ENCODE measurements at regions not wholly inside any gene's neighbourhood (a gene's known extent, or its start where the extent isn't known, plus 50 kb on each side); places are given as distances from the start of the nearest gene placed in this dataset.

GRCh38 chr6:155993240-155993639 is 537.6 kb upstream of the NOX3 start:
- no peak for DNase-seq (ENCODE audit: low spot score)

- no peak for DNase-seq (ENCODE audit: low spot score)
Observed at GRCh38 chr6:155985660-155986138, 530.1 kb upstream of the NOX3 start.

- no peak for DNase-seq (ENCODE audit: low spot score)
Observed at GRCh38 chr6:155980768-155981079, 525.1 kb upstream of the NOX3 start.

- DNase-seq (ENCODE audit: low spot score): no peak
Observed at GRCh38 chr6:155980014-155980767, 524.6 kb upstream of the NOX3 start.

- no peak for DNase-seq (ENCODE audit: low spot score)
Observed at GRCh38 chr6:155975506-155975905, 519.9 kb upstream of the NOX3 start.

GRCh38 chr6:155974811-155975323 is 519.2 kb upstream of the NOX3 start:
- DNase-seq (ENCODE audit: low spot score): no peak

- DNase-seq (ENCODE audit: low spot score): no peak
Observed at GRCh38 chr6:155974359-155974758, 518.7 kb upstream of the NOX3 start.

- DNase-seq (ENCODE audit: low spot score): no peak
Observed at GRCh38 chr6:155970876-155971708, 515.5 kb upstream of the NOX3 start.

GRCh38 chr6:155970472-155970871 is 514.8 kb upstream of the NOX3 start:
- no peak for DNase-seq (ENCODE audit: low spot score)

- DNase-seq (ENCODE audit: low spot score): no peak
Observed at GRCh38 chr6:155968921-155969320, 513.3 kb upstream of the NOX3 start.

- DNase-seq (ENCODE audit: low spot score): no peak
Observed at GRCh38 chr6:155967322-155967721, 511.7 kb upstream of the NOX3 start.

- no peak for DNase-seq (ENCODE audit: low spot score)
Observed at GRCh38 chr6:155964544-155964943, 508.9 kb upstream of the NOX3 start.

- no peak for DNase-seq (ENCODE audit: low spot score)
Observed at GRCh38 chr6:155962276-155962675, 506.6 kb upstream of the NOX3 start.

- no peak for DNase-seq (ENCODE audit: low spot score)
Observed at GRCh38 chr6:155959898-155960495, 504.4 kb upstream of the NOX3 start.

- no peak for DNase-seq (ENCODE audit: low spot score)
Observed at GRCh38 chr6:155958550-155958949, 502.9 kb upstream of the NOX3 start.

GRCh38 chr6:155955038-155955437 is 499.4 kb upstream of the NOX3 start:
- DNase-seq (ENCODE audit: low spot score): no peak

GRCh38 chr6:155954149-155954548 is 498.5 kb upstream of the NOX3 start:
- DNase-seq (ENCODE audit: low spot score): no peak

- no peak for DNase-seq (ENCODE audit: low spot score)
Observed at GRCh38 chr6:155949256-155949655, 493.6 kb upstream of the NOX3 start.

GRCh38 chr6:155946860-155947259 is 491.2 kb upstream of the NOX3 start:
- DNase-seq (ENCODE audit: low spot score): no peak

- DNase-seq (ENCODE audit: low spot score): no peak
Observed at GRCh38 chr6:155943635-155944034, 488.0 kb upstream of the NOX3 start.

- DNase-seq (ENCODE audit: low spot score): no peak
Observed at GRCh38 chr6:155939253-155939652, 483.6 kb upstream of the NOX3 start.

- DNase-seq (ENCODE audit: low spot score): no peak
Observed at GRCh38 chr6:155936551-155936950, 480.9 kb upstream of the NOX3 start.

GRCh38 chr6:155936127-155936526 is 480.5 kb upstream of the NOX3 start:
- DNase-seq (ENCODE audit: low spot score): no peak
